Mesenchymal stem cell (in vitro differentiated cells and primary cell): ENCODE measurements at regions not wholly inside any gene's neighbourhood (a gene's known extent, or its start where the extent isn't known, plus 50 kb on each side); places are given as distances from the start of the nearest gene placed in this dataset.

ENCODE experiments used
- DNase-seq: peaks from one replicate; pipeline ENCODE4 v3.0.0-alpha.2; 2013
- H2AFZ ChIP-seq: one replicate; pipeline ENCODE4 v1.6.1; 2013; ENCODE audit warnings: low read depth, mild to moderate bottlenecking, control low read depth, inconsistent platforms, low read length, moderate library complexity
- H2AK5ac ChIP-seq: 2 replicates; pipeline ENCODE4 v1.6.1; 2013; ENCODE audit warnings: low read length, moderate library complexity, mild to moderate bottlenecking, inconsistent platforms; ENCODE audit not compliant: severe bottlenecking
- H2BK120ac ChIP-seq: one replicate; pipeline ENCODE4 v1.6.1; 2013; ENCODE audit warnings: low read depth, mild to moderate bottlenecking, inconsistent platforms, low read length, moderate library complexity
- H2BK12ac ChIP-seq, 2 experiments: one replicate each; pipeline ENCODE4 v1.6.1; 2013; ENCODE audit warnings: inconsistent platforms in 2 of 2, low read length in 2 of 2, mild to moderate bottlenecking in 2 of 2, moderate library complexity in 2 of 2, control low read depth in 1 of 2
- H2BK15ac ChIP-seq: one replicate; pipeline ENCODE4 v1.6.1; 2013; ENCODE audit warnings: mild to moderate bottlenecking, low read depth, inconsistent platforms; ENCODE audit not compliant: poor library complexity, severe bottlenecking
- H2BK5ac ChIP-seq: 2 replicates; pipeline ENCODE4 v1.6.1; 2013; ENCODE audit warnings: low read depth, mild to moderate bottlenecking, low read length, control low read depth, inconsistent platforms; ENCODE audit not compliant: poor library complexity, severe bottlenecking
- H3K14ac ChIP-seq, 2 experiments: one replicate each; pipeline ENCODE4 v1.6.1; 2013; ENCODE audit warnings: inconsistent platforms in 2 of 2, low read length in 2 of 2, control low read depth in 1 of 2, mild to moderate bottlenecking in 1 of 2, moderate library complexity in 1 of 2
- H3K18ac ChIP-seq, 2 experiments: one replicate each; pipeline ENCODE4 v1.6.1; 2013; ENCODE audit warnings: inconsistent platforms in 2 of 2, low read length in 2 of 2, control low read depth in 1 of 2, low read depth in 1 of 2, mild to moderate bottlenecking in 1 of 2
- H3K23ac ChIP-seq, 2 experiments: one replicate each; pipeline ENCODE4 v1.6.1; 2013; ENCODE audit warnings: inconsistent platforms in 2 of 2, low read length in 2 of 2, mild to moderate bottlenecking in 2 of 2, moderate library complexity in 2 of 2, control low read depth in 1 of 2
- H3K27ac ChIP-seq: 2 replicates; pipeline ENCODE4 v1.5.1; 2013; ENCODE audit warnings: mild to moderate bottlenecking, moderate library complexity, low read length, control low read depth, inconsistent platforms; ENCODE audit not compliant: poor library complexity, severe bottlenecking
- H3K27me3 ChIP-seq, 2 experiments: 2 replicates each; pipeline versions ENCODE4 v1.6.1 to v1.7.0; 2013; ENCODE audit warnings: low read length in 2 of 2, mild to moderate bottlenecking in 2 of 2, moderate library complexity in 2 of 2, control low read depth in 1 of 2, inconsistent platforms in 1 of 2; ENCODE audit not compliant: control insufficient read depth in 1 of 2, insufficient read depth in 1 of 2
- H3K36me3 ChIP-seq, 2 experiments: 2 replicates each; pipeline versions ENCODE4 v1.6.1 to v1.7.0; 2013; ENCODE audit warnings: low read length in 2 of 2, control low read depth in 1 of 2, inconsistent platforms in 1 of 2, low read depth in 1 of 2, mild to moderate bottlenecking in 1 of 2; ENCODE audit not compliant: insufficient read depth in 2 of 2, control insufficient read depth in 1 of 2
- H3K4ac ChIP-seq, 2 experiments: one replicate each; pipeline ENCODE4 v1.6.1; 2013; ENCODE audit warnings: inconsistent platforms in 2 of 2, low read length in 2 of 2, mild to moderate bottlenecking in 2 of 2, moderate library complexity in 2 of 2, control low read depth in 1 of 2, low read depth in 1 of 2
- H3K4me1 ChIP-seq: 2 replicates; pipeline ENCODE4 v1.6.1; 2013; ENCODE audit warnings: low read depth, low read length, control low read depth; ENCODE audit not compliant: control insufficient read depth, insufficient read depth
- H3K4me2 ChIP-seq: 2 replicates; pipeline ENCODE4 v1.6.1; 2013; ENCODE audit warnings: low read length, mild to moderate bottlenecking, inconsistent platforms; ENCODE audit not compliant: poor library complexity, severe bottlenecking
- H3K4me3 ChIP-seq, 2 experiments: 2 replicates each; pipeline versions ENCODE4 v1.5.1 to v1.7.0; 2013; ENCODE audit warnings: low read length in 2 of 2, mild to moderate bottlenecking in 2 of 2, control low read depth in 1 of 2, low read depth in 1 of 2; ENCODE audit not compliant: insufficient read depth in 1 of 2
- H3K79me1 ChIP-seq: replicated peaks from 2 replicates; pipeline ENCODE4 v1.6.1; 2013; ENCODE audit warnings: mild to moderate bottlenecking, control low read depth, low read length, inconsistent platforms; ENCODE audit not compliant: poor library complexity, severe bottlenecking
- H3K9ac ChIP-seq: 2 replicates; pipeline ENCODE4 v1.7.0; 2013; ENCODE audit warnings: mild to moderate bottlenecking, low read length, moderate library complexity
- H3K9me3 ChIP-seq: 2 replicates; pipeline ENCODE4 v1.7.0; 2013; ENCODE audit warnings: mild to moderate bottlenecking, low read length; ENCODE audit not compliant: control insufficient read depth
- H4K8ac ChIP-seq: one replicate; pipeline ENCODE4 v1.6.1; 2013; ENCODE audit warnings: inconsistent platforms, mild to moderate bottlenecking, low read length, moderate library complexity
- H4K91ac ChIP-seq: one replicate; pipeline ENCODE4 v1.6.1; 2013; ENCODE audit warnings: mild to moderate bottlenecking, low read length, inconsistent platforms
- WGBS: methylation state at CpG from one replicate; pipeline ENCODE4 v1.1.7; 2013; ENCODE audit warnings: mixed read lengths; 5-methylcytosine and 5-hydroxymethylcytosine counted together

- Histone ChIP-seq H4K8ac (no peak overlapping the region), H3K4ac (no peak overlapping the region), H3K27ac (no peak overlapping the region), H3K23ac (no peak overlapping the region), H3K14ac (no peak overlapping the region), H4K91ac (no peak overlapping the region), H3K18ac (no peak overlapping the region), H2BK12ac (no peak overlapping the region), H3K27me3 (peaks cover 0 to 9% of the 10 kb centered on the region in 2 experiments), H3K4me1 (peaks cover 27% of the 10 kb centered on the region), H3K9me3 (no peaks in the 10 kb centered on the region), H2AK5ac (no peak overlapping the region), H2BK15ac (no peak overlapping the region), H2AFZ (no peak overlapping the region), H3K4me3 (no peak overlapping the region), H3K4me2 (no peak overlapping the region), H3K9ac (no peak overlapping the region), H2BK5ac (peak overlapping the region; percentile 4), H3K36me3 (no peaks in the 10 kb centered on the region), H2BK120ac (no peak overlapping the region), H3K79me1 (peaks cover 2% of the 10 kb centered on the region)
- WGBS = 83% methylated on average over 1 of the region's 3 CpGs
- no peak for DNase-seq
These were observed 305.4 kb upstream of the ROPN1 start for GRCh38 chr3:124297062-124297980.

DNA sequence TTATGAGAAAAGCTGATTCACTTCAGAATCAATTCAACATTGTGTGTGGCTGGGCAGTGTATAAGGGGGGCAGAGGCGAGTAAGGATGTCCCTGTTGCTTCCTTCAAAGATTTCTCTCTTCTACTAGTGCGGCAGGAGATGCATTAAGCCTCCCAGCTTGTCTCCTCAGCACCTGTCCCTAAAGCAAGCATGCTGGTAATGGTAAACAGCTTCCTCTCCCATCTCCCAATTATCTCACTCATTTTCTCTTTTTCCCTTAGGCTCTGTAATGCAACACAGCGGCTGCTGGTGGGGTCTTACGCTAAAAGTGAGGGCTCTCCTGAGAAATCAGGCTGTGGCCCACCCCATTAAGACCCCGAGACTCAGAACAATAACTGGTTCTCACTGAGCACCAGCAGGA is 306.4 kb upstream of the ROPN1 start:
- Histone ChIP-seq H3K36me3 (no peaks in the 10 kb centered on the region), H2AFZ (no peak overlapping the region), H3K4me3 (no peak overlapping the region), H2BK15ac (no peak overlapping the region), H3K18ac (no peak overlapping the region), H3K79me1 (peaks cover 2% of the 10 kb centered on the region), H2AK5ac (peak overlapping the region; percentile 29), H3K4ac (no peak overlapping the region), H4K91ac (no peak overlapping the region), H2BK120ac (no peak overlapping the region), H3K4me1 (peaks cover 25% of the 10 kb centered on the region), H3K27ac (peak overlapping the region; percentile 79), H3K9ac (no peak overlapping the region), H2BK5ac (no peak overlapping the region), H2BK12ac (no peak overlapping the region), H3K4me2 (no peak overlapping the region), H3K27me3 (peaks cover 0 to 9% of the 10 kb centered on the region in 2 experiments), H3K23ac (no peak overlapping the region), H3K14ac (no peak overlapping the region), H3K9me3 (no peaks in the 10 kb centered on the region), H4K8ac (no peak overlapping the region)
- 82% methylated on average over 5 of the region's 5 CpGs for WGBS
- no peak for DNase-seq

DNA sequence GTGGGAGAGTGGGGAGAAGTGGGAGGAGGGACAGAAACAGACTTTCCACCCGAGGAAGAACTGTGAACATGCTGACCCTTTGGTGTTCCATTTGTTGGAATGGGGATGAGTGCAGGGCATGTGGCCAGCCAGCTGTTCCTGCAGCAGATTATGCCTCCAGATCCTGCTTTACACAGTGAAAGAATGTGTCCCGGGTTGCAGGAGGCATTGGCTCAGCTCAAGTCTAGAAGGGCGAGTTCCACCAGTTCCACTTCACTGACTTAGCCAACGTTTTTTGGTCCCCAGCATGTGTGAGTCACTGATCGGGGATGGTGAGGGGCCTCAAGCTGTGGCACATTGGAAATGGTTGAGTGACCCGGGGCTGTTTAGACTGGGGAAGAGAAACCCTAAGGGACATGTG is 307.0 kb upstream of the ROPN1 start:
- Histone ChIP-seq H4K91ac (no peak overlapping the region), H2AFZ (no peak overlapping the region), H2BK12ac (no peak overlapping the region), H3K79me1 (peaks cover 2% of the 10 kb centered on the region), H4K8ac (no peak overlapping the region), H3K23ac (no peak overlapping the region), H3K4ac (no peak overlapping the region), H3K4me2 (peak overlapping the region; percentile 43), H3K27me3 (peaks cover 0 to 9% of the 10 kb centered on the region in 2 experiments), H3K4me1 (peaks cover 25% of the 10 kb centered on the region), H3K27ac (peak overlapping the region; percentile 79), H3K9me3 (no peaks in the 10 kb centered on the region), H2BK5ac (peak overlapping the region; percentile 0), H3K36me3 (no peaks in the 10 kb centered on the region), H2AK5ac (peak overlapping the region; percentile 29), H2BK120ac (no peak overlapping the region), H3K4me3 (no peak overlapping the region), H3K14ac (peak overlapping the region in 1 of 2 experiments; percentile 53), H3K18ac (no peak overlapping the region), H3K9ac (no peak overlapping the region), H2BK15ac (no peak overlapping the region)
- no peak for DNase-seq
- WGBS = 53% methylated on average over 6 of the region's 6 CpGs

GRCh38 chr3:124299831-124300230 is 307.9 kb upstream of the ROPN1 start:
- H4K91ac ChIP-seq = no peak overlapping the region

More at GRCh38 chr3:124299831-124300230, 307.9 kb upstream of the ROPN1 start:
- Histone ChIP-seq H3K4ac (no peak overlapping the region), H2BK5ac (no peak overlapping the region), H3K14ac (no peak overlapping the region), H2AK5ac (no peak overlapping the region), H3K4me2 (no peak overlapping the region), H2BK120ac (no peak overlapping the region), H2AFZ (no peak overlapping the region), H3K4me3 (no peak overlapping the region), H2BK15ac (no peak overlapping the region), H3K27ac (peak overlapping the region; percentile 79), H3K4me1 (peaks cover 25% of the 10 kb centered on the region), H3K23ac (no peak overlapping the region), H3K9ac (no peak overlapping the region), H2BK12ac (no peak overlapping the region), H3K79me1 (peaks cover 4% of the 10 kb centered on the region), H3K9me3 (no peaks in the 10 kb centered on the region), H3K27me3 (peaks cover 0 to 9% of the 10 kb centered on the region in 2 experiments), H3K36me3 (no peaks in the 10 kb centered on the region), H3K18ac (no peak overlapping the region), H4K8ac (no peak overlapping the region)
- DNase-seq = no peak
- 100% methylated on average over 1 of the region's 1 CpG for WGBS
